DMS53 (cell line): ENCODE measurements at regions not wholly inside any gene's neighbourhood (a gene's known extent, or its start where the extent isn't known, plus 50 kb on each side); places are given as distances from the start of the nearest gene placed in this dataset.
A peak's percentile ranks its signal among the peaks of the same experiment; 100 is the strongest.

Experiments used
- DNase-seq: peaks from one replicate; lab custom pipeline; 2025; lab: John Stamatoyannopoulos, UW

DNA sequence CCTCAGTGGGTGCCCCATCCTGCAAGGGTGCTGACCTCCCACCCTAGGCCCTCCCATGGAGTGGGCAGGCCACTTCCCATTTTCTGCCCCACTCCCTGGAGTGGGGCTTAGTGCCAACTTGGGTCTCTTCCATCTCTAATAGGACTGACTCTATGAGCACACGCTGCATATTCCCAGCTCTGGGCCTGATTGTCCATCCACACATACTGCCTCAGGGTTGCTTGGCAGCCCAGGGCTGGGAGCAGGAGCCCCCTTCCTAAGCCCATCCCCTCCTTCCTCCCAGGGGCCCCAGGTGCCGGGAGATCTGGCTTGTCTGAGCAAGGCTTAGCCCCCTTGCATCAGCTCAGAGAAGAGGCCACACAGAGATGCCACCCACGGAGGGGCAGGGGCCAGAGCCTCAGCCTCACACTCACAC, 55.1 kb downstream of the PJA1 start:
- no peak for DNase-seq

DNA sequence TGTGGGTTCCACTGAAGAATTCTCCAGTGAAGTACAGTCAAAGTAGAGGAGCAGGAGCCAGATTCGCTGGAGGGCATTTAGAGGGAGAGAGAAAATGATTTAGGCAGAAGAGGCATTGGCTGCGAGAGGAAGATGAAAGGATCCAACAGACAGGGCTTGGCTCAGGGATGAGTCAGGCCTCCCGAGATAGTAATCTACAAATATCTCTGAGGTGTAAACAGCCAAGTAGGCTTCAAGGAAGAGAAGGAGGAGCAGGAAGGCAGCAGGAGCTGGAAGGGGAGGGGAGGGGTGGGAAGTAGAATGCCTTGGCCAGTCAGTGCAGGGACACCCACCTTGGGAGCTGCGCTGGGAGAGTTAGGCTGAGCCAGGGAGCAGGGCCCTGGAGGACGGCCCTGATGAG, 55.5 kb downstream of the PJA1 start:
- no peak for DNase-seq

DNA sequence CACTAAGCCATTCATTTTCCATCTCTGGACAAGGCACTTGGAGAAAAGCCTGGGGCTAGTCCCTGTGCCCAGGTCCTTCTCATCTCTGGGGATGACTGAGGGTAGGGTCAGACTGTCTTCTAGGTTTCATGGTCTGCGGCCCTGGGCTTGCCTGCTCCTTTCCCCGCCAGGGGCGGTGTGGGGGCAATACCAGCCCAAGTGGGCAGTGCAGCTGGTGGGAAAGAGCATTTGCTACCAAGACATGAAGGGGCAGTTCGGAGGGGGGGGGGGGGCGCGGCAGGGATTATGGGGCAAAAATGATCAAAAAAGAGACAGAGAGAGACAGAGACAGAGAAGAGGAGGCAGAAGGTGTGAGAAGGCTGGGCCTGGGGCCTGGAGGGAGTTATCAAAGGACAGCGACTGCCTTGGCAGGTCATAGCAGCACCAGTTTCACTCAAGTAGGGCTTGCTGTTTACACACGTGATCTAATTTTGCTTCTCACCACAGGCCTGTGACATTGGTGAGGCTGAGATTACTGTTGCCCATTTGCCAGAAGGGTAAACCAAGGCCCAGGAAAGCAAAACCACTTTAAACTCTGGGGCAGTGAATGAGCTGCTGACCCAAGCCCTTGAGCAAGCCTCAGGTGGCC, 56.1 kb downstream of the PJA1 start:
- no peak for DNase-seq

DNA sequence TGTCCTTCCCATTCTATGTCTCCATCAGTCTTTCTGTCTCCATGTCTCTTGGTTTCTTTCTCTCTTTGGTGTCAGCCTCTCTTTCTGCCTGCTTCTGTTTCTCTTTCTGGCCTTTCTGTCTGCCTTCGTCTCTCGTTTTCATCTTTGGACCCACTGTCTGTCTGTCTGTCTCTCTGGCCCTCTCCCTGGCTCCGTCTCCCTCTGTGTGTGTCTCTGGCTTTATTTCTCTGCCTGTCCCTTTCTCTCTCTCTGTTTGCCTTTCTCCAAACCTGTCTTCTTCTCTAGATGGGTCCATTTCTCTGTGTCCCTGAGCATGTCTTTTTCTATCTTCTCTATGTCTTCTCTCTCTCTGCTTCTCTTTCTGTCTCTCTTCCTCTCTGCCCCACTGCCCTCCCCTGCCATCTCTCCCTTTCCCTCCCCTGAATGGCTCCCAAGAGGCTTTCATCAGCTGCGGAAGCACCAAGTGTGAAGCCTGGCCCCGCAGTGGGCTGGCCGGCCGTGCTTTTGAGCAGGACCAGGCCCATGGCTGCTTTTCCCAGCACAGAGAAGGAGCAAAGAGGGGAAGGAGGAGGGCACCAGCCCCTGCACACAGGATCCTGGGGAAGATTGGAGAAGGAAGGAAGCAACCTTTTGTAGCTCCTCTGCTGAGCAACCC, 57.4 kb downstream of the PJA1 start:
- DNase-seq: no peak

DNA sequence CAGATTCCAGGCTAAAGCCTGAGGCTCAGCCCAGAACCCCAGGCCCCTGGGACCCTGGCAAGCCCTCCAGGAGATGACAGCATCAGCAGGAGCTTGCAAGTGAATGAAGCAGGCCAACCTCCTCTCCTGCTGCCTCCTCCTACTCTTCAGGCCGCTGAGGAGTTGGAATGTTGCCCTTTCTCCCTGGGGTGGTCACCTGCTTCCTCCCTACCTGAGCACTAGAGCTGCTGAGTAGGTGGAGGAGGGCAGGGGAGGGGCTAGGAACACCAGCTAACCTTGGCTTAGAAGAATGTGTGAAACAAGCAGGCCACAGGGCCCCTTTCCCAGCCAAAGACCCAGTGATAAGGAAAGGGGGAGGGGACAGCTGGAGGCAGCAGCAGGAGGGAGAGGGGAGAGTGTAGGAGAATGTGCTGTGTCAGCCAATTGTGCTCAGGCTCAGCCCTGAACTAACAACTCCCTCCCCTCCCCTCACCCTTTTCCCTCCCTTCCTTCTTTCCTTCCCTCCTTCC, 58.0 kb downstream of the PJA1 start:
- DNase-seq: no peak

DNA sequence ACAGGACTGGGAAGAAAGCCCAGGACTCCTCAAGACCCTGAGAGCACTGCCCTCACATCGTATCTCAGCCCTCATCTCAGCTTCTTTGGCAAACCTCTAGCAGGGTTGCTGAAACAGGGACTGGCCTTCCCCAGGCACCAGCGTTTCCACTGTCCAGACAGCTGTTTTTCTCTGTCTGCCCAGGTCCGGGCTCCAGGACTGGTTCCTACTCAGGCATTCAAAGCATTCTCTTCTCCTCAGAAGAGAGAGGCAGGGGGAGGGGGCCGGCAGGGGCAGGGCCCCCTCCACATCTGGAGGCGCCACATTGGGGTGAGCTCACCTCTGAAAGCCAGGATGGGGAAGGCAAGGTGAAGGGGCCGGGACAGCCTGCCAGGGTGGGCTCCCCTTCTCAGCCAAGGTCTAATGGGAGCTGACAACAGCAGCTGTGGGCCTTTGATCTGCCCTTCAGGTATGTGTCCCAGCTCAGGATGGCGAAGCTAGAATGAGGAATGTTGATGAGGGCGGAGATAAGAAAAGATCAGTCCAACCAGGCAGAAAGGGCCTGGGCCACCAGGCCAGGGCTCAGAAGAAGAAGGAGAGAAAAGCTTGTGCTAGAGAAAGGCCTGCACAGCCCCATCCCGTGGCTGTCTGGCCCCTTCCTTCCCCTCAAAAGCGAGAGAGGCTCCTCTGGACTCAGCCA, 60.4 kb downstream of the PJA1 start:
- no peak for DNase-seq

DNA sequence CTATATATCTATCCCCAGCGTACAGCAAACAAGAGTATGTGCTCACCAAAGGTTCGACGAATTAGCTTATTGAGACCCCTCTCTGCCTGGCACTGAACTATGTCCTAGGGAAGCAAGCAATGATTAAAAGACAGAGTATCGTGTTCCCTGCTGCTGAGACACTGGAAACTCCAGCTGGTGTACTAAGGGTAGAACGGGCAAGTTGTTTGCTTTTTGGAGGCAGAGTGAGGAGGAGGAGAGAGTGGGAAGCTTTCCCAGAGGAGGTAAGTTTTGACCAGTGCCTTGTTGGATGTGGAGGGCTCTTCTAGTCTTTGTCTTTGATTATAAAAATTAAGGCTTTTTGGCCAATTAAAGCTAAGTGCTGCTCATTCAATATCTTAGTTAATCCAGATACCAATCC, 61.7 kb downstream of the PJA1 start:
- no peak for DNase-seq

DNA sequence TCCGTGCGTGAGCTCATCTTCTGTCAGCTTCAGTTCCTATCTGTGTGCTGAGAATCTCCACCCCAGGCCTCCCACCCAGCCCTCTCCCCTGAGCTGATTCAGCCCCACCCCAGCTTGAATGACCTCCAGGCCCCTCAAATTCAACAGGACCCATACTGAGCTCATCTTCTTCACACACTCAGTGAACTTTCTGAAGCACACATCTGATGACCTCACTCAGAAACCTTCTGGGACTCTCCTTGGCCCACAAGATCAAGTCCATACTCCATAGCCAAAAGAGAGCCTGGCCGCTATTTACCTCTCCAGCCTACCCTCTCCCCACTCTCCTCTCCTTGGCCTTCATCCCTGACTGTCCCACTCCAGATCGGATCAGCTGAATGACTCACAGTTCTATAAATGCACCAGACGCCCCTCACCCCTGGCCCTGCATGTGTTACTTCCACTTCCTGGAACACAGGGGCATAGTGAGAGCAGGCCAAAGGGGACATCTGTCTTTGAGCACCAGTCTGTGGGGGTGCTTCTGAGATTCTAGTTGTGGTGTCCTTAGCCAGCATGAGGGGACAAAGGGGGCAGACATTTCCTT, 62.5 kb downstream of the PJA1 start:
- DNase-seq: peak; percentile 7

DNA sequence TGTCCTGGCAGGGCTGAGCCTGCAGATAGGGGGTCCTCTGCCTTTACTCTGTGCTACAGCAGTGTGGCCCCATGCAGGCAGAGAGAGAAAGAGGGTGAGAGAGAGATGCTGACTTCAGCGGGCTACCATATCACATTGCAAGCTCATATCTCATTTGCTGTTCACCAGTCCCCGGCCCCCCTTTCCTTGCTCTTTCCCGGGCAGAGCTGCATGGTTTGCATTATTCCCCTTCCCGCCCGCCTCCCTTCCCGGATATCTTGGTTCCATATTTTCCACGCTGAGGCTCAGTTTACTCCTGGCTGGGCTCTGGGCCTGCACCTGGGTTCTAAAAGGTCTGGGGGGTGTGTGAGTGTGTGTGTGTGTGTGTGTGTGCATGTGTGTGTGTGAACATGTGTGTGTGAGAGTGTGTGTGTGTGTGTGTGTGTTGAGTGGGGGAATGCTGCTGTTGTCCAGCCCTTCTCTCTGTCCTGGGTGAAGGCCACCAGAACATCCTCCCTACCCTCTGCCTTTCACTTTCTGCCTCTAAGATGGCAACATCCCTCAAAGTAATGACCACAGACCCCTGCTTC, 63.5 kb downstream of the PJA1 start:
- no peak for DNase-seq

DNA sequence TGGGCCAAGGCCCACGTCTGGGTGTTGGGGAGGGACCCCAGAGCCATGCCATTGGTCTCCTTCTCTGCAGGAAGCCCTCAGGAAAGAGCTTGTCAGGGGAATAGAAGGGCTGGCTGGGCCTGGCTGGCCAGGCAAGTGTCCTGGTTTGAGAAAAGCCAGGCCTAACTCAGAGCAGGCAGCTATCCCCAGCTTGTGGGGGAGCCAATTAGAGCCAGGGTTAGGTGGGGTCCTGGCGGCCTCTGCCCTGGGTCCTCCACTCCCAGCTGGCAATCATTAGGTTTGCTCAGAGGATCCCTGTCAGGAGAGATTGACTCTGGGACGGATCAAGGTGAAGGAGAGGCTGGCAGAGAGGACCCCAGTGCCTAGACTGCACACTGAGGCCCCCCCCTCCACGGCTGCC, 64.8 kb downstream of the PJA1 start:
- DNase-seq: no peak

DNA sequence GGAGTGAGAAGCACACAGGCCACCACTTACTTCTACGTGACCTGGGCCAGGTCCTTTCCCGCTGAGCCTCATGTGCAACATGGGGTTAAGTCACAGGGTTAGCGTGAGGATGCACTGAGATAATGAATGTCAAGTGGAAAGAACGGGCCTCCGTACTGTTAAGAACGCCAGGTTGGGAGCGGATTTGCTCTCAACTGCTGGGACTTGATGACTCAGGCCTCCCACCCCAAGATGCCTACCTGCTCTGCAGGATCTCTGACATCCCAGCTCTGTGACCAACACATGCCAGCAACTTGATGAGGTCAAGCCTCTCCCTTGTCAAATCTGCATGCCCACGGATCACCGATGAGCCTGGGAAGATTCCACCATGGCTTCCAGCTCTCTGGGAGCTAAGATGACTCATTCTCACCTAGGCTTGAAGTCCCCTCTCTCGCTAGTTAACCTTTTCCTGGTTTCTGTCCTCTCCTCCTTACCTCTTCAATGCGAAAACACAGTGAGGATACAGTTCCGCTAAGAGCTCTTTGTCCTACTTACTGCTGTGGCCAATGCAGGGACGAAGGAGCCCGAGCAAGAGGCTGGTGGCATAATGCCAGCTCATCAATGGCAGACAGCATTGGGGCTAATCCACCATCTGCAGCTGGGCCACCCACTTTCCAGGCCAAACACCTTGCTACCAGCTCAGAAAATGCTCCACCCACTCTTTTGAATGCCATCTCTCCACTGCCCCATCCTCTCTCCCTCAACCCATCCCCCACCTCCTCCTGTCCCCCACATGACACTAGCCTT, 67.6 kb downstream of the PJA1 start:
- peak; percentile 16 for DNase-seq

DNA sequence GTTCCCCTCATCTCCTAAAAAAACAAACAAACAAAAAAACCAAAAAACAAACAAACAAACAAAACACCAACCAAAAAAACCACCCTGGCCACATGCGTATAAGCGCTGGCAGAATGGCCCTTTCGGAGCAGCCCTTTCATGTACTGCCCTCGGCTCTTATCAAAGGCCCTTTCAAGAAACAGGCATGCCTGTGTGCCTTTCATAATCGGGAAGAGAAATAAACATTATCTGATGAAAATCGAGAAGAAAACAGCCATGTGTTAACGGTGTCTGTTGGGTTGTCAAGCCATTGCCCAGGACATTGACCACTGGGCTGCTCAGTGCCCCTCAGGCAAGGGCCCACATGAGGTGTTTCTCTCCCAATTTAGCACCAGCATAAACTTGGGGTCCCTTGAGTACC, 68.3 kb downstream of the PJA1 start:
- DNase-seq: no peak

DNA sequence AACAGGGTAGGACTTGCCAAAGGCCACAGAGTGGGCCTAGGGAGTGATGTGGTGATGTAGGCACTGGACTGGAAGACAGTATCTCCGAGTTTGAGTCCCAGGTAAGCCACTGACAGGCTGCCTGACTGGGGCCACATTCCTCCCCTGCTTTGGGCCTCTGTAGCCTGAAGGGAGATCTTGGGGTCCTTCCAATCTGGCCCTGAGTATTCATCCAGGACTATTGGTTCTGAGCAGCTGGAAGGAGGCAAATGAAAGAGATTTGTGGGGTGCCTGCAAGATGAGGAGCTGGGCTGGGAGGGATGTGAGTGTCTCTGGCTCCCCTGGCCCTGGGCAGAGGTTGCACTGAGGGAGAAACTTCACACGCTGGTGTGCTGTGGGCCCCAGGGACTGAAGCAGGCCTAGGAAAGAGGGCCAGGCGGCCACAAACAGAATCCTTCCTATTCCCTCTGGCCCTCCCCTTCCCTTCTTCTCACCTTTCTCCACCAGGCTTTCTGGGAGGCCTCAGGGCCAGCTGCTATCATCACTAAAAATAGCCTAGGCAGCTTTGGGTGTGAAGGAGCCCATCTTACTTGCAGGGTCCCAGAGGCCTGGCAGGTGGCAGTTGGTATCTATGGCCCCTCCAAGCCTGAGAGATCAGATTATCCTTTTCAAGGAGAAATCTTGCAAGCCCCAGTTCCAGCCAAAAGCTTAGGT, 70.1 kb downstream of the PJA1 start:
- no peak for DNase-seq

DNA sequence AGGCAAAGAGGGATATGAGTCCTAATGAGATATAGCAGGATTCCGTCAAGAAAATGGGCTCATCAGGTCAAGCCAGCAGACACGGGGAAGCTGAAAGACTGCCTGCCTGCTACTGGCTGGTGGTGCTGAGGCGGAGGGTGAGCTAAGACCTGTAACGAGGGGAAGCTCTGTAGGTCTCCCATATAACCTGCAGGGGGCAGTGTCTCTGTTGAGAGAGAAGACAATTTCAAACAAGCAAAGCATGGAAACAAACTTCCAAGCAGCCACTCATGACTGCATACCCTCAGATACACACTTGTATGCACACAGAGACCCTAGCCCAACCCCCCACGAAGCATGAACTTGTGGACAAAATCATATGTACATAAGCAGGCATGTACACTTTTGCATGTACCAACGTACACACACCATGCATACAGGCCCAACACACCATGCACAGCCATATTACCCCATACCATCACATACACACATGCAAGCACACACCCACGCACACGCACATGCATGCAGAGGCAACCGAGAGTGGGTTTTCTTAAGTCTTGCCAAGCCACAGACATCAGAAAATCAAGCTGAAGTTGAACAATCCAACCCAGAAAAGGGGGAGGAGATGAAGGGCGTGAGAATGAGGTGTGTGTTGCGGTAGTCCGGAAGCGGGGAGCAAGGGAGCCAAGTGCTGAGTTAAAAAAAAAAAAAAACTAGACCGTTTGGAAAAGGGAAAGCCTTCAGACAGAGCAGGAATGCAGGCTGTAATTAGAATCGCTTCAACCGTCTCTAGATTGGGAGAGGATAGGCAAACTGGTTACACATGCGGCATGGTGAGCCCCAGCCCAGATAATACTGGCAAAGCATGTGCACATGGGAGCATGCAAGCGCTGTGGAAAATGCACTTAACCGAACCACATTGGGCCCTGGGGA, 71.0 kb downstream of the PJA1 start:
- peak; percentile 76 for DNase-seq

DNA sequence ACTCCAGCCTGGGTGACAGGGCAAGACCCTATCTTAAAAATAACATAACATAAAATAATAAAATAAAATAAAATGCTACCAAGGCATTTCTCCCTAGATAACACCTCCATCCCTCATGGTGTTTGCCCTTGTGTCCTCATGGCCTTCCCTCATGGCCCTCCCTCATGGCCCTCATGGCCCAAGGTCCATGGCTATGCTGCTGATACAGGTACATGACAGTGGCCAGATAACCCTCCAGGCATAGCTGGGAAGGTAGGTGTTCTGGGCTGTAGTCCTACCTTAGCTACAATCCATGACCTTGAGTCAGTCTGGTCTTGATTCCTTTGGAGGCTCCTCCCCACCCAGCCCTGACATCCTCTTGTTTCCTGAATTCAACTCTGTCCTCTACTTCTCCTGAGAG, 75.2 kb downstream of the PJA1 start:
- DNase-seq: no peak

DNA sequence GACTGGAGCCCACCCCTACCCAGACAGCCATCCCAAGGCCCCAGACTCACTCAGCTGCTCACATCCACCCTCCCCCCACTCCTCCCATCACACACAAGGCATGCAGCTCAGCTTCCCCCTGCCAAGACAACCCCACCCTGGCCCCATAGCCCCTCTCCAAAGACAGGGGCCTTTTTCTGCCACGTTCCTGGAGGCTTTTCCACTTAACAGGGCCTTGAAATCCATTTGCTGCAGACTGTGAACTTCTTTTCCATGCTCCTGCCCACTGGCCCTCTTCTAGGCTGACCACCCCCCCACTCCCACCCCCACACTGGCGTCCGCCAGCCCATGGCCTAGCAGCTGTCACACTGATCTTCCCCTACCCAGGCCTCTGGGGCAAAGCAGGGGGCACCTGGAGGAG, 76.0 kb downstream of the PJA1 start:
- no peak for DNase-seq

DNA sequence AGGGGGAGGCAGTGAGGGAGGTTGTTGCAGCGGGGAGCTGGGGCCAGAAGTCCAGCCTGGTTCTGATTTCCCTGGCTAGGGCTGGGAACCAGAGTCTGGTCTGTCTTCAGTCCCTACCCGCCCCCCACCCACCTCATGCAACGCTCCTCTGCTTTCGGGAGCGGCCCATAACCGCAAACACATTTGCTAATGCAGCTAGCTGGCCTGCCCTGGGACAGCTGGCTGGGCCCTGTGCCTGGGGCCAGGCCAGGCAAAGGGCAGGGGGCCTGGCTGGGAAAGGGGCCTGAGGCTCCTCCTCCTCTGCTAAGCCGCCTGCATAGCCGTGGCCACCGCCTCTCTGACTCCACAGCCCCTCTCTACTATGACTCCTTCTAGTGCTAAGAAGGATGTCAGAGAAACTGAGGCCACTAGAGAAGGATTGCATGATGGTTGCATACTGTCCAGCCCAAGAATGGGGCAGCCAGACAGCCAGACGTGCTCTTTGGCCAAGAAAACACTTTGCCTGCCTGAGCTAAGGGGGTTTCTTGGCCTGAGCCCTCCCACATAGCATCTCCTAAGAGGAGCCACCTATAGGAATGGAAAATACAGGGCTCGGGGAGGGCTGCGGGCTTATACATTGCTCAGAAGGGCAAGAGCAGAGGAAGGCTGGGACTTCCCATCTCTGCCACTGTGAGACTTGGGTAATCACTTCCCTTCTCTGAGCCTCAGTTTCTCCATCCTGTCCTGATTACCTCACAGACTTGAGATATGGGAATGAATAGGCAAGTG, 76.9 kb downstream of the PJA1 start:
- no peak for DNase-seq

DNA sequence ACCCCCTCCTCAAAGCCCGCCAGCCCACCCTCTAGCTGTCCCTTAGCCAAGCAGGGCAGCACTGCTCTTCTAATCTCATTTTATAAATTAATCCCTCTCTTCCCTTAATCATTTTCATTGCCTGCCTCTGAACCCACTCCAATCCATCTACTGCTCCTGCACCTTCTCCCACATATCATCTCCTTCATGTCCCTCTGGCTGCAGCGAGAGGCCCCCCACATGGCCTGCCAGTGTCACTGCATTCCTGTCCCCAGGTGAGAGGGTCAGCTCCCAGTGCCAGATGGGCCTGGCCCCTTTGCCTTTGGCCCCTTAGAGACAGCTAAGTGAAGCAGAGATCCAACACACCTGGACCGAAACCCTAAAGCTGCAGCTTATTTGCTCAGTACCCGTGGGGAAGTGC, 79.4 kb downstream of the PJA1 start:
- DNase-seq: no peak

DNA sequence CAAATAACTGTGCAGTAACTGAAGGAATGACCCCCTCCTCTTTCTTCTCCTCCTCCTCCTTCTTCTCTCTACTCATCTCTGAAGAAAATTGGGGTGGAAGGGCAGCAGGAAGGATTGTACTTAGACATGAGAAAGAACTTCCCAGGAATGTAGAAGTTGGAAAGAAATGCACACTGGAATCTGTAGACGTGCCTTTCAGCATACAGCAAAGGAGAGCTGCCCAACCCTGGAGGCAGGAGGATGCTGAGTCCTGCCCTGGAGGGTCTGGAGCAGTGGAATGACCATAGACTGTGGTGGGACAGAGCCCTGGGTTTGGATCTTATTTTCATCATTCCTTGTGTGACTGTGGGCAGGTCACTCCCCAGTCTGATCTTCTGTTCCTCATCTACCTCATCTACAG, 80.1 kb downstream of the PJA1 start:
- no peak for DNase-seq
